HL-60 (cell line): ENCODE measurements at regions not wholly inside any gene's neighbourhood (a gene's known extent, or its start where the extent isn't known, plus 50 kb on each side); places are given as distances from the start of the nearest gene placed in this dataset.

ENCODE experiments used
- POLR2AphosphoS5 ChIP-seq: IDR thresholded peaks from 2 replicates; pipeline ENCODE4 v1.6.1; 2012; ENCODE audit warnings: low read depth
- SPI1 ChIP-seq: IDR thresholded peaks from 2 replicates; pipeline ENCODE4 v1.6.1; 2012; ENCODE audit warnings: low read depth, mild to moderate bottlenecking, borderline replicate concordance
- TF ChIP-seq, protein P1 (sequence below): IDR thresholded peaks from one replicate; pipeline ENCODE4 v1.5.1; 2011; ENCODE audit warnings: low read length, control low read depth, inconsistent platforms; ENCODE audit not compliant: insufficient read depth

DNA sequence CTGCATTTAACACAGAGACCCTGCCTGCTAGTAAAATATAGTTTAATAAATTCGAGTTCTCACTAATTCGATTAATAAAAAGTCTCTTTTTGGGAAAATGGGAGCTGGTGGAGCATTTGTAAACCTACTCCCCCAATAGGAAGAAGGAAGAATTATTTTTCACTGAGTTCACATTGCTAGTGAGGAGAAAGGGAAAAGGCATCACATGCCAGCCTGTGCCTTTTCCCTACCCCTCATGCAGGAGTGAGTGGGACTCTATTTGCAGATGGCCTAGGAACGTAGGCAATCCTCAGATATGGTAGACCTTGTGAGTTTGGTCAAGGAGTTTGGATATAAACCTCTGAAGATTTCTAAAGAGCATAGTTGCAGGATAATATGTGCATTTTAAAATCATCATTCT, 218.4 kb upstream of the TRIB2 start:
- TF ChIP-seq, protein P1, sequence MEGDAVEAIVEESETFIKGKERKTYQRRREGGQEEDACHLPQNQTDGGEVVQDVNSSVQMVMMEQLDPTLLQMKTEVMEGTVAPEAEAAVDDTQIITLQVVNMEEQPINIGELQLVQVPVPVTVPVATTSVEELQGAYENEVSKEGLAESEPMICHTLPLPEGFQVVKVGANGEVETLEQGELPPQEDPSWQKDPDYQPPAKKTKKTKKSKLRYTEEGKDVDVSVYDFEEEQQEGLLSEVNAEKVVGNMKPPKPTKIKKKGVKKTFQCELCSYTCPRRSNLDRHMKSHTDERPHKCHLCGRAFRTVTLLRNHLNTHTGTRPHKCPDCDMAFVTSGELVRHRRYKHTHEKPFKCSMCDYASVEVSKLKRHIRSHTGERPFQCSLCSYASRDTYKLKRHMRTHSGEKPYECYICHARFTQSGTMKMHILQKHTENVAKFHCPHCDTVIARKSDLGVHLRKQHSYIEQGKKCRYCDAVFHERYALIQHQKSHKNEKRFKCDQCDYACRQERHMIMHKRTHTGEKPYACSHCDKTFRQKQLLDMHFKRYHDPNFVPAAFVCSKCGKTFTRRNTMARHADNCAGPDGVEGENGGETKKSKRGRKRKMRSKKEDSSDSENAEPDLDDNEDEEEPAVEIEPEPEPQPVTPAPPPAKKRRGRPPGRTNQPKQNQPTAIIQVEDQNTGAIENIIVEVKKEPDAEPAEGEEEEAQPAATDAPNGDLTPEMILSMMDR: no peak
- TF ChIP-seq POLR2AphosphoS5 (no peak), SPI1 (no peak)
